Central memory CD8-positive, alpha-beta T cell (primary cell): ENCODE measurements at regions not wholly inside any gene's neighbourhood (a gene's known extent, or its start where the extent isn't known, plus 50 kb on each side); places are given as distances from the start of the nearest gene placed in this dataset.
"Not testable (repeated sequence)": the region's sequence is repeated elsewhere in the genome, so short reads cannot be mapped to it uniquely, and the experiment has no call there.

Experiments
- ATAC-seq: fragments of 150-1000 bp; cut with Tn5 transposase; replicated peaks from 2 replicates; pipeline ENCODE4 v1.10.0; 2022; ENCODE audit warnings: mild to moderate bottlenecking, moderate FRiP score, moderate number of reproducible peaks; ENCODE audit not compliant: poor library complexity, severe bottlenecking; ENCODE audit errors: extremely low read depth
- DNase-seq, 2 donors: peaks; one replicate each; pipeline ENCODE4 v3.0.0; 2021; ENCODE audit warnings: low spot score in 2 of 2
- H3K27ac Mint-ChIP-seq: one replicate; pipeline ENCODE4 v1.8.0; 2022; ENCODE audit warnings: low read depth, mild to moderate bottlenecking, moderate library complexity, mixed read lengths
- H3K27me3 Mint-ChIP-seq: one replicate; pipeline ENCODE4 v1.8.0; 2022; ENCODE audit warnings: mixed read lengths
- H3K36me3 Mint-ChIP-seq: one replicate; pipeline ENCODE4 v1.8.0; 2022; ENCODE audit warnings: mild to moderate bottlenecking, moderate library complexity, mixed read lengths; ENCODE audit not compliant: insufficient read depth
- H3K4me1 Mint-ChIP-seq: one replicate; pipeline ENCODE4 v1.8.0; 2022; ENCODE audit warnings: mixed read lengths
- H3K4me3 Mint-ChIP-seq: one replicate; pipeline ENCODE4 v1.8.0; 2022; ENCODE audit warnings: mild to moderate bottlenecking, moderate library complexity, mixed read lengths
- H3K9me3 Mint-ChIP-seq: one replicate; pipeline ENCODE4 v1.8.0; 2022; ENCODE audit warnings: mixed read lengths

DNA sequence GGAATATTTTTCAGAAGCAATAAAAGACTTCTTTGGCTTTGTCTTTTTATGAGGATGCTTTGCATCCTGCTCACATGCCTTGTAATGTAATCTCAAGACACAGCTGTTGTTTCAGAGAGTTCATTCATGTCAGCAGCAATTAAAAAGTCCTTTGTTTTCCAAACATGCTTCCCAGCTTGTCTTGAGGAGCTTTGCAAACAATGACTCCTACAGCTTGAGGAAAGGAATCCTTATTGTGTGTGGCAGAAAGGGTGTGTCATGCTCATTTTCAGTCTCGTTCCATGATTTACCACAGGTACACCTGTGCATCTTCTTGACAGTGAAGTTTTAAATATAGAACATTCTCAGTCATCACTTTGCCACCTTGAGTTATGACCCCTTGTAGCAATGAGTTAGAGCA is 139.2 kb upstream of the AADAT start:
- ATAC-seq (no peak), DNase-seq (no peak)
- H3K4me1 Mint-ChIP-seq, result no peaks in the 10 kb centered on the region
- H3K27ac Mint-ChIP-seq, result no peak overlapping the region
- H3K27me3 Mint-ChIP-seq, result no peaks in the 10 kb centered on the region
- peaks cover 4% of the 10 kb centered on the region for H3K9me3 Mint-ChIP-seq
- no peak overlapping the region for H3K4me3 Mint-ChIP-seq
- peaks cover 2% of the 10 kb centered on the region for H3K36me3 Mint-ChIP-seq

DNA sequence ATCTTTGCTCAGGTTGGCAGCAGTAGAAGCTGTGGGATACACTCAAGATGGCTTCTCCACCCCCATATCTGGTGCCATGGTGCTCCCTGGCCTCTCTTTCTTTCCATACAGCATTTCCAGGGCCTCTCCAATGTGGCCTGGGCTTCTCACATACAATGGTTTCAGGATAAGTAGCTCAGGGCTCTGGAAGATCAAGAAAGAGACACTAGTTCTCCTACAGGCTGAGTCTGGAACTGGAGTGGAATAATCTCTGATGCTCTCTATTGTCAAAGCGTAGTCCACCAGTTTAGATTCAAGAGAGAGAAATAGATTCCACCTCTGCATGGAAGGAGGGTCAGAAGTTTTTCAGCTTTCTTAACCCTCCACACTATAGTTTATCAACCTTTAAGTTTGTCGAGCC is 138.2 kb upstream of the AADAT start:
- Mint-ChIP-seq H3K4me1 (no peaks in the 10 kb centered on the region), H3K27me3 (no peaks in the 10 kb centered on the region), H3K27ac (no peak overlapping the region), H3K4me3 (no peak overlapping the region), H3K36me3 (peaks cover 2% of the 10 kb centered on the region), H3K9me3 (peaks cover 10% of the 10 kb centered on the region)
- ATAC-seq (no peak), DNase-seq (no peak)

DNA sequence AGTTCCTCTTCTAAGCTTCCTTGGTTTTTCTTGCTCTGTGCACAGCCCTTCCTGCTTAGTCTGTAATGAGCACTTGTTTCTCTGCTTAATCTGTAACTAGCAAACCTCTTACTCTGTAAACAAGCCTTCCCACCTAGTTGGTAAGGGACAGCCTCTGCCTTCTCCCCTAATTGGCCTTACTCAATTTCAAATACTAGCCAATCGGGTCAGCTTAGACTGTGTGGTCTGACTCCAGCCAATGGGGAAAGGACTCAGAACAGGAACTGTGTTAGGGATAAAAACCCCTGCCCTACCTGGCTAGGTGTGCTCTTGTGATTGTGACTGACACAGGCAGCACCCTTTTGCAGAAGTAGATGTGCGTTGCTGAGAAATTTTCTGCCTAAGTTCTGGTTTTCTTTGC is 136.5 kb upstream of the AADAT start:
- ATAC-seq, result no peak
- Mint-ChIP-seq H3K36me3 (no peaks in the 10 kb centered on the region), H3K4me1 (no peaks in the 10 kb centered on the region), H3K4me3 (no peak overlapping the region), H3K27ac (no peak overlapping the region), H3K27me3 (no peaks in the 10 kb centered on the region), H3K9me3 (peaks cover 13% of the 10 kb centered on the region)
- DNase-seq, result no peak

DNA sequence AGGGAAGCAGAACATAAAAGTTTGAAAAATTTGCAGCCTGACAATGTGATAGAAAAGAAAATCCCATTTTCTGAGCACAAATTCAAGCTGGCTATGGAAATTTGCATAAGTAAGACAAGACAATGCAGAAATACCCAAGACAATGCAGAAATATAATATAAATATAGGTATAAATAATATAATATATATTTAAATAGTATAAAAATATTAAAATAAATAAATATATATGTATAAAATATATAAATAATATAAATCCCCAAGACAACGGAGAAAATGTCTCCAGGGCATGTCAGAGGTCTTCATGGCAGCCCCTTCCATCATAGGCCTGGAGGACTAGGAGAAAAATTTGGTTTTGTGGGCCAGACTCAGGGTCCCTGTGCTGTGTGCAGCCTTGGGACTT is 125.0 kb upstream of the AADAT start:
- H3K27me3 Mint-ChIP-seq, result no peaks in the 10 kb centered on the region
- no peaks in the 10 kb centered on the region for H3K36me3 Mint-ChIP-seq
- H3K4me1 Mint-ChIP-seq, result no peaks in the 10 kb centered on the region
- no peak for DNase-seq
- H3K4me3 Mint-ChIP-seq, result no peak overlapping the region
- H3K27ac Mint-ChIP-seq, result no peak overlapping the region
- no peak for ATAC-seq
- peaks cover 26% of the 10 kb centered on the region for H3K9me3 Mint-ChIP-seq

DNA sequence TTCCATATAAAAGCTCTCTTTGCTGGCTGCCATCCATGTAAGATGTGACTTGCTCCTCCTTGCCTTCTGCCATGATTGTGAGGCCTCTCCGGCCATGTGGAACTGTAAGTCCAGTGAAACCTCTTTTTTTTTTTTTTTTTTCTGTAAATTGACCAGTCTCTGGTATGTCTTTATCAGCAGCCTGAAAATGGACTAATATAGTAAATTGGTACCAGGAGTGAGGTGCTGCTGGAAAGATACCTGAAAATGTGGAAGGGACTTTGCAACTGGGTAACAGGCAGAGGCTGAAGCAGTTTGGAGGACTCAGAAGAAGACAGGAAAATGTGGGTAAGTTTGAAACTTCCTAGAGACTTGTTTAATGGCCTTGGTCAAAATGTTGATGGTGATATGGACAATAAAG is 124.3 kb upstream of the AADAT start:
- no peak overlapping the region for H3K4me3 Mint-ChIP-seq
- no peak overlapping the region for H3K27ac Mint-ChIP-seq
- DNase-seq (no peak), ATAC-seq (no peak)
- no peaks in the 10 kb centered on the region for H3K27me3 Mint-ChIP-seq
- no peaks in the 10 kb centered on the region for H3K4me1 Mint-ChIP-seq
- H3K9me3 Mint-ChIP-seq, result peaks cover 26% of the 10 kb centered on the region
- no peaks in the 10 kb centered on the region for H3K36me3 Mint-ChIP-seq

DNA sequence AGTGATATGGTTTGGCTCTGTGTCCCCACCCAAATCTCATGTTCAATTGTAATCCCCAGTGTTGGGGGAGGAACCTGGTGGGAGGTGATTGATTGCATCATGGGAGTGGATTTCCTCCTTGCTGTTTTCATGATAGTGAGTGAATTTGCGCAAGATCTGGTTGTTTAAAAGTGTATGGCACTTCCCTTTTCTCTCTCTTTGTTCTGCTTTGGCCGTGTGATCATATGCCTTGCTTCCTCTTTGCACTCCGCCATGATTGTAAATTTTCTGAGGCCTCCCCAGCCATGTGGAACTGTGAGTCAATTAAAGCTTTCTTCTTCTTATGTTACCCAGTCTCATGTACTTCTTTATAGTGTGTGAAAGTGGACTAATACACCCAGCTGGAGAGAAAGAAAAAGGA is 113.0 kb upstream of the AADAT start:
- H3K36me3 Mint-ChIP-seq, result no peaks in the 10 kb centered on the region
- no peaks in the 10 kb centered on the region for H3K4me1 Mint-ChIP-seq
- no peak overlapping the region for H3K27ac Mint-ChIP-seq
- H3K9me3 Mint-ChIP-seq, result peaks cover 27% of the 10 kb centered on the region
- H3K4me3 Mint-ChIP-seq, result no peak overlapping the region
- no peak for DNase-seq
- no peak for ATAC-seq
- H3K27me3 Mint-ChIP-seq, result peaks cover 4% of the 10 kb centered on the region

DNA sequence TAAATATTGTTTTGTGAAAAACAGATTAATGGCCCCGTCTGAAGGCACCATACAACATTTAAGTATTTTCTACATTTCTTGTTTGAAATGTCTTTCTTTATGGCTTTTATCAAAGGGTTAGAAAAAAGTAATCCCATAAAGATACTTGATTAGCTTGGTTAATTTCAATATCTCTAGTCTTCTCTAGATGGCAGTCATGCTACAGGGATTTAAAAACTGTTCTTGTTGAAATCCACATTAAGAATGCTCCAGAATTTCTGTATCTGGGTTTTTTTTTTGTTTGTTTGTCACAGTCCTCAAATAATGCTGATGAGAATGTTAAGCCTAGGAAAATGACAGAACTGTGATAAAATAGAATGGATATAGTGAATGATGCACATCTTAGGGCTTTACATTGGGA is 109.0 kb upstream of the AADAT start:
- peaks cover 22% of the 10 kb centered on the region for H3K9me3 Mint-ChIP-seq
- DNase-seq, result no peak
- H3K4me3 Mint-ChIP-seq, result no peak overlapping the region
- no peak overlapping the region for H3K27ac Mint-ChIP-seq
- no peaks in the 10 kb centered on the region for H3K4me1 Mint-ChIP-seq
- H3K36me3 Mint-ChIP-seq, result no peaks in the 10 kb centered on the region
- ATAC-seq, result no peak
- H3K27me3 Mint-ChIP-seq, result peaks cover 8% of the 10 kb centered on the region

DNA sequence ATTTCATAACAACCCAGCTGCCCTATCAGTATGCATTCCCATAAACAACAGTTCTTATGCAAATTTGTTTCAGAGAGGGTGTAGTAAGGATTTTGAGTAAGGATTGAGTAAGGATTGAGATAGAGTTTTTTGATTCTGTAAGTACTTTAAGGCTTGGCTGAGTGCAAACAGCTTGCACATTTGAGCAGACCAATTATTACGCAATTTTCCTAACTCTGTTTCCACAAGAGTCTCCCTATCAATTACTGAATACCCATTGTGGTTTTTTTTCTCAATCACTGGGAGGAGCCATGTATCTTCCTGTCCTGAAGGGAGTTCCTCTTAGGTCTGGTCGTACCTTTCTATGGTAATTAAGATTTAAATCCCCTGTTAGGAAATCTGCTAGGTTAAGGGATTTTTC is 105.0 kb upstream of the AADAT start:
- not testable (repeated sequence) for DNase-seq, H3K27me3 Mint-ChIP-seq, H3K4me3 Mint-ChIP-seq, H3K27ac Mint-ChIP-seq, H3K36me3 Mint-ChIP-seq, H3K9me3 Mint-ChIP-seq, ATAC-seq, H3K4me1 Mint-ChIP-seq

DNA sequence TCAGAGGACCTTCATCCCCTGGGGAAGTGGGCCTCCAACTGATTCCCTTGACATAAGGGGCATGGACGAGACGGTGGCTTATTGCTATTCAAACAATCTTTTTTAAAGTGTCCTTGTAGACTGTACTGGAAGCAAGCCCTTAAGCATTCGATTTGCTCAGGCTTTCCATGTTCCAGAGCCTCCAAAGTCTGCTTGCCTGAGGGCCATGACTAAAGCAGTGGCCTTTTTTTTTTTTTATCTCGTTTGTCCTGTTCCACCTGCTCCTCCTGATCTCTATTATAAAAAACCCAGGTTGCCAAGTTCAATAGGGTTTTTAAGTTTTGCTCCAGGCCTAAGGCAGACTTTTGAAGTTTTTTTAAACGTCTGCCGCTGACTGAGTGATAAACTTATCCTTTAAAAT is 103.7 kb upstream of the AADAT start:
- Mint-ChIP-seq H3K36me3 (no peaks in the 10 kb centered on the region), H3K4me1 (no peaks in the 10 kb centered on the region), H3K27ac (no peak overlapping the region), H3K9me3 (peaks cover 9% of the 10 kb centered on the region), H3K4me3 (no peak overlapping the region), H3K27me3 (peaks cover 8% of the 10 kb centered on the region)
- no peak for ATAC-seq
- DNase-seq, result no peak

DNA sequence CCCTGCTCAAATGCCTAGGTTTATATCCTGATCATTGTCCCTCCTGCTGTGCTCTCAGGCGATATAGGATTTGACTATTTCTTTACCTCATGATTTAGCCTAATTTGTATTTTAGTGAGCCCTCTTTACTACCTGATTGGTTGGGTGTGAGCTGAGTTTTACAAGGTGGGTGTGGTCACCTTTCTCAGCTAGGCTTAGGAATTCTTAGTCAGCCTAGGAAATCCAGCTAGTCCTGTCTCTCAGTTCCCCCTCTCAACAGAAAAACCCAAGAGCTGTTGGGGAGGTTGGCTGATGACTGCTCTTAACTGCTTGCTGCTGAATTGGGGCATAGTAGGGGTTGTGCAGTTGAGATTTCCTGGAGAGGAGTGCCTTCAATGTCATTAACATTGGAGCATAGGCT is 100.5 kb upstream of the AADAT start:
- H3K4me1 Mint-ChIP-seq, result no peaks in the 10 kb centered on the region
- no peaks in the 10 kb centered on the region for H3K27me3 Mint-ChIP-seq
- H3K27ac Mint-ChIP-seq, result no peak overlapping the region
- DNase-seq (no peak), ATAC-seq (no peak)
- no peak overlapping the region for H3K4me3 Mint-ChIP-seq
- no peaks in the 10 kb centered on the region for H3K9me3 Mint-ChIP-seq
- no peaks in the 10 kb centered on the region for H3K36me3 Mint-ChIP-seq

DNA sequence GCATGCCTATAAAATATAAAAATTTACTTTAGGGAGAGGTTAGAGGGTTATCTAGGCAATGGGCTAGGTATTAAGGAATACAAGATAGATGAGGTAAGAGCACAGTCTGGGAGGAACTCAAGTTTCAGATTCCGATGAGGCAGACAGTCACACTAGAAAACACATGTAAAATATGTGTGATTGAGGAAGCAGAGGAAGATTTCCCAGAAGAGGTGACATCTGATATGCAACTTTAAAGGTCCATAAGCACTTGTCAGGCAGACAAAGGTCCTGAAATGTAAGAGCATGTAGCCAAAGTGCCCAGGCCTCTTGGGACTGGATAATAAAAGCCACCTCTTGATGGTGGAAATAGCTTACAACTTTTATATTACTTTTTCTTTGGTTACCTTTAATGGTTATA is 81.1 kb upstream of the AADAT start:
- H3K27ac Mint-ChIP-seq, result no peak overlapping the region
- H3K9me3 Mint-ChIP-seq, result peaks cover 6% of the 10 kb centered on the region
- H3K4me3 Mint-ChIP-seq, result no peak overlapping the region
- no peaks in the 10 kb centered on the region for H3K36me3 Mint-ChIP-seq
- no peak for DNase-seq
- ATAC-seq, result no peak
- no peaks in the 10 kb centered on the region for H3K4me1 Mint-ChIP-seq
- no peaks in the 10 kb centered on the region for H3K27me3 Mint-ChIP-seq

DNA sequence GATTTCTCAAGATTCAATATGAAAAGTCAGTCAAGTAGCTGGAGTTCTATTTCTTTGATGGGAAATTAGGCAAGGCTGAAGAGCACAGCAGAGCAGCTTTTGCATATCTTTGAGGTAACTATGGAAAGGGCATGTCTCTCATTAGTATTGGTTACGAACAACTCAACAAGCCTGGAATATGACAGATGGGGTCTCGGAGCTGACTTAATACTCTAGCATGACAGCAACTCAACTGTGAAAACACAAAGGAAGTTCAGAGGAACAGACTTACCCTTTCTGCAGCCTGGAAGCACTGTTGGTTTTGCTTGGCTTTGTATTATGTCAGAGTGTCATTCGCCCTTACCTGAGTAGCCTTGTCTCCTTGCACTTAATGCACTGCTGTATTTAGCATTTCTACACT is 79.9 kb upstream of the AADAT start:
- Mint-ChIP-seq H3K4me1 (no peaks in the 10 kb centered on the region), H3K27me3 (no peaks in the 10 kb centered on the region), H3K9me3 (peaks cover 6% of the 10 kb centered on the region), H3K4me3 (no peak overlapping the region), H3K27ac (no peak overlapping the region), H3K36me3 (no peaks in the 10 kb centered on the region)
- no peak for DNase-seq
- no peak for ATAC-seq

DNA sequence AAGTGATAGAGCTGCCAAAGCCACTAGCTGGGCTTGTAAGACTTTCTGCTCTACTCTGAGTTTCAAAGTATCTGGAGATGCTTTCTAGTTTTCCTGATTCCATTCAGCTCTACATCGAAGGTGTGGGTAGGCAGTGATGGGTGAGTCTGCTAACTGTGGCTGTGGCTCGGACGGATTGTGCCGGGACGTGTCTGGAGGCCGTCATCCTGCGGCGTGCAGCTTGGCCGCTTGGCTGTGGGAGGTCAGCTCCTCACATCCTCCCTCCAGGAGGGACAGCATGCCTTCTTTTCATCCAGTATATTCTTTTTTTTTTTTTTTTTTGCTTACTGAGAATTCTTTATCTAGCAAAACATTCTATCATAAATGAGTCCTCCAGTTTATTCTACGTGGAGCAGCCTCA is 77.9 kb upstream of the AADAT start:
- DNase-seq, result no peak
- Mint-ChIP-seq H3K9me3 (peaks cover 6% of the 10 kb centered on the region), H3K27me3 (no peaks in the 10 kb centered on the region), H3K27ac (no peak overlapping the region), H3K4me1 (no peaks in the 10 kb centered on the region), H3K4me3 (no peak overlapping the region), H3K36me3 (no peaks in the 10 kb centered on the region)
- no peak for ATAC-seq

DNA sequence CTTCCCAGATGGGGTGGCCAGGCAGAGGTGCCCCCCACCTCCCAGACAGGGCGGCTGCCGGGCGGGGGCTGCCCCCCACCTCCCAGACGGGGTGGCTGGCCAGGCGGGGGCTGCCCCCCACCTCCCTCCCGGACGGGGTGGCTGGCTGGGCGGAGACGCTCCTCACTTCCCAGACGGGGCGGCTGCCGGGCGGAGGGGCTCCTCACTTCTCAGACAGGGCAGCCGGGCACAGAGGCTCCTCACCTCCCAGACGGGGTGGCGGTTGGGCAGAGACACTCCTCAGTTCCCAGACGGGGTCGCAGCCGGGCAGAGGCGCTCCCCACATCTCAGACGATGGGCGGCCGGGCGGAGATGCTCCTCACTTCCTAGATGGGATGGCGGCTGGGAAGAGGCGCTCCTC is 76.4 kb upstream of the AADAT start:
- H3K36me3 Mint-ChIP-seq, H3K4me3 Mint-ChIP-seq, DNase-seq, H3K27me3 Mint-ChIP-seq, H3K9me3 Mint-ChIP-seq, H3K27ac Mint-ChIP-seq, ATAC-seq, H3K4me1 Mint-ChIP-seq: not testable (repeated sequence)
